HEK293 (cell line): ENCODE measurements at regions not wholly inside any gene's neighbourhood (a gene's known extent, or its start where the extent isn't known, plus 50 kb on each side); places are given as distances from the start of the nearest gene placed in this dataset.
A peak's percentile ranks its signal among the peaks of the same experiment; 100 is the strongest.

Experiments used
- GLIS1 ChIP-seq: fragments of 450-650 bp; formaldehyde crosslinking; IDR thresholded peaks from 2 replicates; pipeline ENCODE4 v1.5.1; 2016; ENCODE audit warnings: missing biosample characterization, missing genetic modification characterization
- KLF8 ChIP-seq: fragments of 450-650 bp; formaldehyde crosslinking; IDR thresholded peaks from 2 replicates; pipeline ENCODE4 v1.5.1; 2016; ENCODE audit warnings: missing biosample characterization, missing genetic modification characterization
- MEIS1 ChIP-seq: sonication (generic); formaldehyde crosslinking; IDR thresholded peaks from 2 replicates; pipeline ENCODE4 v1.8.1; 2022; ENCODE audit warnings: missing genetic modification reagents, mild to moderate bottlenecking, borderline replicate concordance
- MYNN ChIP-seq: fragments of 450-650 bp; formaldehyde crosslinking; IDR thresholded peaks from 2 replicates; pipeline ENCODE4 v1.5.1; 2016; ENCODE audit warnings: missing biosample characterization, missing genetic modification characterization, borderline replicate concordance
- YY1 ChIP-seq: fragments of 450-650 bp; formaldehyde crosslinking; IDR thresholded peaks from 2 replicates; pipeline ENCODE4 v1.5.1; 2018; ENCODE audit warnings: missing biosample characterization, missing genetic modification characterization
- ZFHX2 ChIP-seq: fragments of 450-650 bp; formaldehyde crosslinking; conservative IDR thresholded peaks from 2 replicates; pipeline ENCODE4 v1.5.1; 2016; ENCODE audit warnings: missing biosample characterization, missing genetic modification characterization
- ZNF138 ChIP-seq: fragments of 450-650 bp; formaldehyde crosslinking; IDR thresholded peaks from 2 replicates; pipeline ENCODE4 v1.5.1; 2016; ENCODE audit warnings: missing biosample characterization, missing genetic modification characterization, borderline replicate concordance
- ZNF169 ChIP-seq: fragments of 450-650 bp; formaldehyde crosslinking; IDR thresholded peaks from 2 replicates; pipeline ENCODE4 v1.5.1; 2016; ENCODE audit warnings: missing biosample characterization, missing genetic modification characterization
- ZNF175 ChIP-seq: fragments of 450-650 bp; formaldehyde crosslinking; IDR thresholded peaks from 2 replicates; pipeline ENCODE4 v1.5.1; 2016; ENCODE audit warnings: missing biosample characterization, missing genetic modification characterization
- ZNF2 ChIP-seq: fragments of 450-650 bp; formaldehyde crosslinking; IDR thresholded peaks from 2 replicates; pipeline ENCODE4 v1.5.1; 2016; ENCODE audit warnings: missing biosample characterization, missing genetic modification characterization
- ZNF23 ChIP-seq: fragments of 450-650 bp; formaldehyde crosslinking; IDR thresholded peaks from 2 replicates; pipeline ENCODE4 v1.5.1; 2016; ENCODE audit warnings: missing biosample characterization, missing genetic modification characterization, borderline replicate concordance
- ZNF341 ChIP-seq: fragments of 450-650 bp; formaldehyde crosslinking; IDR thresholded peaks from 2 replicates; pipeline ENCODE4; 2016; ENCODE audit warnings: low read depth, missing biosample characterization, missing genetic modification characterization
- ZNF354C ChIP-seq: fragments of 450-650 bp; formaldehyde crosslinking; IDR thresholded peaks from 2 replicates; pipeline ENCODE4 v1.5.1; 2016; ENCODE audit warnings: missing biosample characterization, missing genetic modification characterization, low read depth, borderline replicate concordance
- ZNF433 ChIP-seq: fragments of 450-650 bp; formaldehyde crosslinking; IDR thresholded peaks from 2 replicates; pipeline ENCODE4 v1.5.1; 2016; ENCODE audit warnings: missing biosample characterization, missing genetic modification characterization, low read depth
- ZNF510 ChIP-seq: fragments of 450-650 bp; formaldehyde crosslinking; IDR thresholded peaks from 2 replicates; pipeline ENCODE4 v1.5.1; 2018; ENCODE audit warnings: mild to moderate bottlenecking, missing genetic modification characterization, missing biosample characterization; ENCODE audit not compliant: insufficient replicate concordance
- ZNF548 ChIP-seq: fragments of 450-650 bp; formaldehyde crosslinking; IDR thresholded peaks from 2 replicates; pipeline ENCODE4 v1.5.1; 2016; ENCODE audit warnings: missing biosample characterization, missing genetic modification characterization
- ZNF549 ChIP-seq: fragments of 450-650 bp; IDR thresholded peaks from 2 replicates; pipeline ENCODE4 v1.5.1; 2018; ENCODE audit warnings: missing biosample characterization, missing genetic modification characterization, mild to moderate bottlenecking, inconsistent platforms, moderate library complexity
- ZNF555 ChIP-seq: fragments of 450-650 bp; formaldehyde crosslinking; conservative IDR thresholded peaks from 2 replicates; pipeline ENCODE4 v1.5.1; 2017; ENCODE audit warnings: missing biosample characterization, mild to moderate bottlenecking, missing genetic modification characterization, inconsistent platforms
- ZNF571 ChIP-seq: fragments of 450-650 bp; formaldehyde crosslinking; IDR thresholded peaks from 2 replicates; pipeline ENCODE4 v1.5.0; 2017; ENCODE audit warnings: missing biosample characterization, missing genetic modification characterization
- ZNF600 ChIP-seq: fragments of 450-650 bp; formaldehyde crosslinking; IDR thresholded peaks from 2 replicates; pipeline ENCODE4 v1.5.1; 2016; ENCODE audit warnings: missing biosample characterization, missing genetic modification characterization
- ZNF626 ChIP-seq: fragments of 450-650 bp; sonication (Bioruptor Pico); formaldehyde crosslinking; IDR thresholded peaks from 2 replicates; pipeline ENCODE4 v1.5.1; 2018; ENCODE audit warnings: missing biosample characterization, missing genetic modification characterization, inconsistent platforms
- ZNF654 ChIP-seq: fragments of 450-650 bp; formaldehyde crosslinking; IDR thresholded peaks from 2 replicates; pipeline ENCODE4 v1.5.1; 2016; ENCODE audit warnings: low read depth, missing biosample characterization, missing genetic modification characterization
- ZNF837 ChIP-seq: fragments of 450-650 bp; formaldehyde crosslinking; IDR thresholded peaks from 2 replicates; pipeline ENCODE4 v1.5.1; 2016; ENCODE audit warnings: missing biosample characterization, missing genetic modification characterization
- TF ChIP-seq, protein P1 (sequence below): fragments of 450-650 bp; formaldehyde crosslinking; IDR thresholded peaks from 2 replicates; pipeline ENCODE4 v1.5.1; 2016; ENCODE audit warnings: missing biosample characterization, missing genetic modification characterization
- TF ChIP-seq, protein P2 (sequence below): fragments of 450-650 bp; formaldehyde crosslinking; IDR thresholded peaks from 2 replicates; pipeline ENCODE4 v1.5.1; 2016; ENCODE audit warnings: missing biosample characterization, missing genetic modification characterization
- TF ChIP-seq, protein P3 (sequence below): fragments of 450-650 bp; formaldehyde crosslinking; conservative IDR thresholded peaks from 2 replicates; pipeline ENCODE4 v1.5.1; 2016; ENCODE audit warnings: low read depth, missing biosample characterization, missing genetic modification characterization
- TF ChIP-seq, protein P4 (sequence below): fragments of 450-650 bp; formaldehyde crosslinking; IDR thresholded peaks from 2 replicates; pipeline ENCODE4 v1.5.1; 2016; ENCODE audit warnings: missing biosample characterization, missing genetic modification characterization
- TF ChIP-seq, protein P5 (sequence below): fragments of 450-650 bp; formaldehyde crosslinking; IDR thresholded peaks from 2 replicates; pipeline ENCODE4 v1.5.1; 2017; ENCODE audit warnings: missing biosample characterization, missing genetic modification characterization
- TF ChIP-seq, protein P6 (sequence below): fragments of 450-650 bp; IDR thresholded peaks from 2 replicates; pipeline ENCODE4 v1.5.1; 2018; ENCODE audit warnings: missing biosample characterization, missing genetic modification characterization

DNA sequence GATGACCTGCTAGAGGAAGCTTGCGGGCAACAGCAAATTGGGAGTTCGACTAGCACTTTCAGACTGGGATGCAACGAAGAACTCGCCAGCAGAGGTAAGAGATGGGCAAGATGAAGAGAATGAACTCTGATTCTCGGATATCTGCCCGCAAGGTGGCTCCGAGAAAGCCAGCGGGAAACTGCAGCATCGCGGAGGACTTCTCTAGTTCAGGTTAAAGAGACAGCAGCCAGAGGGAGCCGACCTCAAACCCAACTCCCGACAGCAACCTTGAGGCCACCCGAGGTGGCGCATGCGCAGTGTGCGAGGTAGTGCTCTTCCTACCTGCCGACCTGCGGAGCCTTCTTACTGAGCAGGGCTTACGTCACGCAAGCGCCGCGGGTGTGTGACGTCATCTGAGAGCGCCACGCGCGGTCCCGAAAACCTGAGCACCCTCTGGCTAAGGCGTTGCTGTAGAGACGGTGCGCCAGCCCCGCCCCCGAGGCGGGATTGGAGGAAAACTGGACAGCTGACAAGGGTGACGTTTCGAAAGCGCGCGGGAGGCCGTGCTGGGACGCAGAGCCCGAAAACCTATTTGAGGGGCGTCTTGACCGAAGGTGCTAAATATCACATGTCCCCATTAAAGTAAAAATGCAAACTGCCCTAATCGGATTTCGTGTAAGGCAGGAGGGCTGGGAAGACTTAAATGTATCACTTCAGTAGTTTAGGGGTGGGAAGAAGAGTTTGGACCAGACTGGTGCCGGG is 110.5 kb upstream of the SLC25A33 start (continued):
- TF ChIP-seq ZNF354C (tag by site-specific recombination): no peak
- TF ChIP-seq, protein P1, sequence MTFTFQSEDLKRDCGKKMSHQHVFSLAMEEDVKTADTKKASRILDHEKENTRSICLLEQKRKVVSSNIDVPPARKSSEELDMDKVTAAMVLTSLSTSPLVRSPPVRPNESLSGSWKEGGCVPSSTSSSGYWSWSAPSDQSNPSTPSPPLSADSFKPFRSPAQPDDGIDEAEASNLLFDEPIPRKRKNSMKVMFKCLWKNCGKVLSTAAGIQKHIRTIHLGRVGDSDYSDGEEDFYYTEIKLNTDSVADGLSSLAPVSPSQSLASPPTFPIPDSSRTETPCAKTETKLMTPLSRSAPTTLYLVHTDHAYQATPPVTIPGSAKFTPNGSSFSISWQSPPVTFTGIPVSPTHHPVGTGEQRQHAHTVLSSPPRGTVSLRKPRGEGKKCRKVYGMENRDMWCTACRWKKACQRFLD (tag by site-specific recombination): no peak
- no peak for TF ChIP-seq ZNF549 (tag by site-specific recombination)
- TF ChIP-seq ZNF169 (tag by site-specific recombination): no peak
- TF ChIP-seq ZNF23 (tag by site-specific recombination): no peak
- no peak for TF ChIP-seq ZNF654 (tag by site-specific recombination)
- TF ChIP-seq, protein P2, sequence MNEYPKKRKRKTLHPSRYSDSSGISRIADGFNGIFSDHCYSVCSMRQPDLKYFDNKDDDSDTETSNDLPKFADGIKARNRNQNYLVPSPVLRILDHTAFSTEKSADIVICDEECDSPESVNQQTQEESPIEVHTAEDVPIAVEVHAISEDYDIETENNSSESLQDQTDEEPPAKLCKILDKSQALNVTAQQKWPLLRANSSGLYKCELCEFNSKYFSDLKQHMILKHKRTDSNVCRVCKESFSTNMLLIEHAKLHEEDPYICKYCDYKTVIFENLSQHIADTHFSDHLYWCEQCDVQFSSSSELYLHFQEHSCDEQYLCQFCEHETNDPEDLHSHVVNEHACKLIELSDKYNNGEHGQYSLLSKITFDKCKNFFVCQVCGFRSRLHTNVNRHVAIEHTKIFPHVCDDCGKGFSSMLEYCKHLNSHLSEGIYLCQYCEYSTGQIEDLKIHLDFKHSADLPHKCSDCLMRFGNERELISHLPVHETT: peak; percentile 85
- no peak; the same call in 1 of the 2 replicates for TF ChIP-seq ZFHX2 (tag by site-specific recombination)
- TF ChIP-seq, protein P3, sequence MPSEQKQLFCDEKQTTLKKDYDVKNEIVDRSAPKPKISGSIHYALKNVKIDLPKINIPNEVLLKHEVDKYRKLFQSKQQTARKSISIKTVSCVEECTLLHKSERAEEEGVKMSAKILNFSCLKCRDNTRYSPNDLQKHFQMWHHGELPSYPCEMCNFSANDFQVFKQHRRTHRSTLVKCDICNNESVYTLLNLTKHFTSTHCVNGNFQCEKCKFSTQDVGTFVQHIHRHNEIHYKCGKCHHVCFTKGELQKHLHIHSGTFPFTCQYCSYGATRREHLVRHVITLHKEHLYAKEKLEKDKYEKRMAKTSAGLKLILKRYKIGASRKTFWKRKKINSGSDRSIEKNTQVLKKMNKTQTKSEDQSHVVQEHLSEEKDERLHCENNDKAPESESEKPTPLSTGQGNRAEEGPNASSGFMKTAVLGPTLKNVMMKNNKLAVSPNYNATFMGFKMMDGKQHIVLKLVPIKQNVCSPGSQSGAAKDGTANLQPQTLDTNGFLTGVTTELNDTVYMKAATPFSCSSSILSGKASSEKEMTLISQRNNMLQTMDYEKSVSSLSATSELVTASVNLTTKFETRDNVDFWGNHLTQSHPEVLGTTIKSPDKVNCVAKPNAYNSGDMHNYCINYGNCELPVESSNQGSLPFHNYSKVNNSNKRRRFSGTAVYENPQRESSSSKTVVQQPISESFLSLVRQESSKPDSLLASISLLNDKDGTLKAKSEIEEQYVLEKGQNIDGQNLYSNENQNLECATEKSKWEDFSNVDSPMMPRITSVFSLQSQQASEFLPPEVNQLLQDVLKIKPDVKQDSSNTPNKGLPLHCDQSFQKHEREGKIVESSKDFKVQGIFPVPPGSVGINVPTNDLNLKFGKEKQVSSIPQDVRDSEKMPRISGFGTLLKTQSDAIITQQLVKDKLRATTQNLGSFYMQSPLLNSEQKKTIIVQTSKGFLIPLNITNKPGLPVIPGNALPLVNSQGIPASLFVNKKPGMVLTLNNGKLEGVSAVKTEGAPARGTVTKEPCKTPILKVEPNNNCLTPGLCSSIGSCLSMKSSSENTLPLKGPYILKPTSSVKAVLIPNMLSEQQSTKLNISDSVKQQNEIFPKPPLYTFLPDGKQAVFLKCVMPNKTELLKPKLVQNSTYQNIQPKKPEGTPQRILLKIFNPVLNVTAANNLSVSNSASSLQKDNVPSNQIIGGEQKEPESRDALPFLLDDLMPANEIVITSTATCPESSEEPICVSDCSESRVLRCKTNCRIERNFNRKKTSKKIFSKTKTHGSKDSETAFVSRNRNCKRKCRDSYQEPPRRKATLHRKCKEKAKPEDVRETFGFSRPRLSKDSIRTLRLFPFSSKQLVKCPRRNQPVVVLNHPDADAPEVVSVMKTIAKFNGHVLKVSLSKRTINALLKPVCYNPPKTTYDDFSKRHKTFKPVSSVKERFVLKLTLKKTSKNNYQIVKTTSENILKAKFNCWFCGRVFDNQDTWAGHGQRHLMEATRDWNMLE (tag by site-specific recombination): peak; percentile 45
- TF ChIP-seq, protein P4, sequence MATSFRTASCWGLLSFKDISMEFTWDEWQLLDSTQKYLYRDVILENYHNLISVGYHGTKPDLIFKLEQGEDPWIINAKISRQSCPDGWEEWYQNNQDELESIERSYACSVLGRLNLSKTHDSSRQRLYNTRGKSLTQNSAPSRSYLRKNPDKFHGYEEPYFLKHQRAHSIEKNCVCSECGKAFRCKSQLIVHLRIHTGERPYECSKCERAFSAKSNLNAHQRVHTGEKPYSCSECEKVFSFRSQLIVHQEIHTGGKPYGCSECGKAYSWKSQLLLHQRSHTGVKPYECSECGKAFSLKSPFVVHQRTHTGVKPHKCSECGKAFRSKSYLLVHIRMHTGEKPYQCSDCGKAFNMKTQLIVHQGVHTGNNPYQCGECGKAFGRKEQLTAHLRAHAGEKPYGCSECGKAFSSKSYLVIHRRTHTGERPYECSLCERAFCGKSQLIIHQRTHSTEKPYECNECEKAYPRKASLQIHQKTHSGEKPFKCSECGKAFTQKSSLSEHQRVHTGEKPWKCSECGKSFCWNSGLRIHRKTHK (tag by site-specific recombination): no peak
- TF ChIP-seq ZNF548: no peak
- TF ChIP-seq ZNF2 (tag by site-specific recombination): 0 out of 2 replicates have a peak, but pooled peaks have one; percentile 31
- TF ChIP-seq ZNF433 (tag by site-specific recombination): no peak
- peak; percentile 87 for TF ChIP-seq GLIS1
- no peak for TF ChIP-seq ZNF510 (tag by site-specific recombination)
- no peak for TF ChIP-seq YY1 (tag by site-specific recombination)
- no peak for TF ChIP-seq ZNF626 (tag by site-specific recombination)
- no peak for TF ChIP-seq ZNF555 (tag by site-specific recombination)
- TF ChIP-seq, protein P5, sequence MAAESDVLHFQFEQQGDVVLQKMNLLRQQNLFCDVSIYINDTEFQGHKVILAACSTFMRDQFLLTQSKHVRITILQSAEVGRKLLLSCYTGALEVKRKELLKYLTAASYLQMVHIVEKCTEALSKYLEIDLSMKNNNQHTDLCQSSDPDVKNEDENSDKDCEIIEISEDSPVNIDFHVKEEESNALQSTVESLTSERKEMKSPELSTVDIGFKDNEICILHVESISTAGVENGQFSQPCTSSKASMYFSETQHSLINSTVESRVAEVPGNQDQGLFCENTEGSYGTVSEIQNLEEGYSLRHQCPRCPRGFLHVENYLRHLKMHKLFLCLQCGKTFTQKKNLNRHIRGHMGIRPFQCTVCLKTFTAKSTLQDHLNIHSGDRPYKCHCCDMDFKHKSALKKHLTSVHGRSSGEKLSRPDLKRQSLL (tag by site-specific recombination): no peak
- TF ChIP-seq KLF8 (tag by site-specific recombination): peak; percentile 95
- no peak for TF ChIP-seq ZNF138
- no peak for TF ChIP-seq ZNF175 (tag by site-specific recombination)
- no peak for TF ChIP-seq MYNN
- no peak for TF ChIP-seq ZNF837 (tag by site-specific recombination)
- TF ChIP-seq MEIS1 (CRISPR knock-in tag): no peak
- no peak for TF ChIP-seq ZNF571
- peak; percentile 33 for TF ChIP-seq ZNF600
- TF ChIP-seq, protein P6, sequence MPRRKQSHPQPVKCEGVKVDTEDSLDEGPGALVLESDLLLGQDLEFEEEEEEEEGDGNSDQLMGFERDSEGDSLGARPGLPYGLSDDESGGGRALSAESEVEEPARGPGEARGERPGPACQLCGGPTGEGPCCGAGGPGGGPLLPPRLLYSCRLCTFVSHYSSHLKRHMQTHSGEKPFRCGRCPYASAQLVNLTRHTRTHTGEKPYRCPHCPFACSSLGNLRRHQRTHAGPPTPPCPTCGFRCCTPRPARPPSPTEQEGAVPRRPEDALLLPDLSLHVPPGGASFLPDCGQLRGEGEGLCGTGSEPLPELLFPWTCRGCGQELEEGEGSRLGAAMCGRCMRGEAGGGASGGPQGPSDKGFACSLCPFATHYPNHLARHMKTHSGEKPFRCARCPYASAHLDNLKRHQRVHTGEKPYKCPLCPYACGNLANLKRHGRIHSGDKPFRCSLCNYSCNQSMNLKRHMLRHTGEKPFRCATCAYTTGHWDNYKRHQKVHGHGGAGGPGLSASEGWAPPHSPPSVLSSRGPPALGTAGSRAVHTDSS: no peak
- peak; percentile 67 for TF ChIP-seq ZNF341
